ENCODE measurements at regions not wholly inside any gene's neighbourhood (a gene's known extent, or its start where the extent isn't known, plus 50 kb on each side); places are given as distances from the start of the nearest gene placed in this dataset.

DNA sequence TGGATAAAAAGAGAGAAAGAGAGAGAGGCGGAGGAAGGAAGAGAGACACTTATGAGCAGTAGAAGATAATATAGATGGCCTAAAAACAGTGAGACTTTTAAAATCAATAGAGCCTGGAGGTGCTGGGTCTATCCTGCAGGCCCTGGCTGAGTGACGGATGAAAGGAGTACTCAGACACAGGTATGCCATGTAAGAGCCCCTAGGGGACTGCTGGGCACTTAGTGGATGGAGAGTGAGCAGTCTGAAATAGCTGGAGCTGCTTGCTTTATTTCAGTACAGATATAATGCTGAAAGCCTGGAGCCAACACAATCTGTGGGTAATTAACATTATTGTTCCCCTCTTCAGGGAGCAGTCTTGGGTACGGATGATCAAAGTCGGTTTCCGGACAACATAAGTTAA is 578.6 kb downstream of the SPOCK3 start:
- no peak for DNase-seq

DNA sequence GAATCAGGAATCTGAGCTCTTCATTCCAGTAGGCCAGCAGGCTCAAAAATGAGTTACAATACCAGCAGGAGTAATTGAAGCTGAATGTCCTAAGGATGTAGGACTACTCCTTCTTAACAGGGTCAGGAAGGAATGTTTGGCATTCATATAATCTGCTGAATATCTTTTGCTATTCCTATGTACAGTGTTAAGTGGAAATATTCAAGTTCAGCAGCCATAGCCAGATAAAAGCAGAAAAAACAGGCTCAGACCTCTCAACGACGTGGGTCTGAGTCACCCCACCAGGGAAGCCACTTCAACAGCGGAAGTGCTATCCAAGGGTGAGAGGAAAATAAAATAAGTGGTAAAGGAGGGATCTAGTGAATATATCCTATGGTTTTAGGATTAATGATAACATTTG is 577.0 kb downstream of the SPOCK3 start:
- DNase-seq = no peak

DNA sequence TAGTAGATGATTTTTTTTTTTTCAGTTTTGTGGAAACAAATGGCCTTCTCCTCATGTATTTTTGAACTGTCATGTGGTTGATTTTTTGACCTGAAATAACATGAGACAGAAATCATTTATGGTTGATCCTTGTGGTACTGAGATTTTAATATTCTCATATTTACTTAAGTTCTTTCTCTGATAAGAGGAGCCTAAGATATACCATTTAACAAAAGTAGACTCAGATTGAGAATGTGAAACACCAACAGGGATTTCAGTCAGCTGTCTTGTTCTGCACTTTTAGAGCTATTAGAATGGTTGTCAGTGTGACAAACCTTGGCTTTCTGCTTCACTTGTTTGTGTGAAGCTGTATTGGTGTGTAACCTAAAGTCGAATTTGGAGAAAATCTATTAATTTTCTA is 575.7 kb downstream of the SPOCK3 start:
- DNase-seq = no peak

DNA sequence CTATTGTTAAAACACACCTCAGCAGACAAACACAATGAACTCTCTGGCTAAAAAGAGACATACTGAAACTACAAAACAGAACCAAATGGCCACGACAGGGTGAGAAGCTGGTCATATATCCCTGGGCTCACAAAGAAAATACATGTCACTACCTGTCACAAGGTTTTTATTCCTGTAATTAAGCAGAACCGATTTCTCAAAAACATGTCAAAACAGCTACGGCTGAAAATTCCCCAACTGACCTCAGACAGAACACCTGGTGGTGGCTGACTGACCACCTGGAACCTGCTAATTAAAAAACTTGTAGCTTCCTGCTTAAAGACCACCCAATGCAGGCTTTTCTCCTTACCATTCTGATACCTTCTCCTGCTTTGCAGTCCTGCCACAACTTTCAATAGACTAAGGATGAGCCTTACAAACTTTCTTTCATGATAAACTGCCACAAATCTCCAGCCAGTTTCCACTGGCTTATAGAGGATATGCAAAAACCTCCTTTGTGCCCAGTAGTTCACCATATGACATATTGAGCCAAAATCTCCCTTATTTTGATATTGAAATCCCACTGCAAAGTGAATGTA is 571.9 kb downstream of the SPOCK3 start:
- DNase-seq = no peak

DNA sequence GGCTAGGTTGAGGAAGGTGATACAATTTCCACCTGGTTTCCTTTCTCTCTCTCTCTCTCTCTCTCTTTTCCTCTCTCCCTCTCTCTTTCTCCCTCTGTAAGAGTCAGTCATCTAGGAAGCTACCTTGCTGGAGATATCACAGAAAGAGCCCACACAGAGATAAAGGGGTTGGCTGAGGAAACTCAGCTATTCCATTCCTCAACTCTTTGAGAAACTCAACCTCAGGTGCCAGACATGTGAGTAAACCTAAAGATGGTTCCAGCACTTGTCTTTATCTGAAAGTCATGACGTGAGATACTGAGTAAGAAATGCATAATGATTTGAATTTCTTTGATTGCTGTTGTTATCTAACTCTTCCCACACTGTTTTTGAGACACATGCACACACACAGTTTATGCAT is 564.0 kb downstream of the SPOCK3 start:
- no peak for DNase-seq

DNA sequence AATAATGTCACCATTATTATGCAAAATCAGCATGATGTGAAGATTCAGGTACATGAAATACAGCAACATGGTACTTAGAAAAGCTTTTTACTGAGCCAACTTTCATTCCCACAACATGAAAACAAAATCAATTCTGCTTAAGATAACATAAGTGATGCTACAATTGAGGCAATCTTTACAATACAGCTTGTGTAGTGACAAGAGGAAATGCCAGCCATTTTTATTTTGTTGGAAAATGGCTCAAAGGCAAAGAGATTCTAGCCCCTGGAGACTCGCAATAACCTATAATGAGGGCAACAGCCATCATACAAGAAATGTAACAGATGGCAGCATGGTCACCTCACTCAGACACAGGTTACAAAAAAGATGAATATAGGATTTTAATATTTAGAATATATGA is 560.4 kb downstream of the SPOCK3 start:
- DNase-seq = no peak

DNA sequence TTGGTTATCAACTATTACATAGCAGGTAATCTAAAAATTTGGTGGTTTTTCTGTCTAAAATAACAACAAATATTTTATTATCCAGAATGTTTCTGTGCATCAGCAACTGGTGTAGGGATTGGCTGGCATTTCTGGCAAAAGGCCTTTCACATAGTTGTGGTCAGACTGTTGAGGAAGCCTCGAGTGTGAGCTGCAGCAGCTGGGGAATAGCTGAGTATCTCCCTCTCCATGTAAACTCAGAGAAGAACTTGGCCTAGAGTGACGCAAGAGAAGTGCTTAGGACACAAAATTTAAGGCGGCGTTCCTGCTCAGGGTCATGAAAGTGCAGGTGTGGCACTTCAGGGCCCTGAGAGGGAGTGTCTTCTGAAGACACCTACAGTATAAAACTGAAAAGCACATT is 558.9 kb downstream of the SPOCK3 start:
- no peak for DNase-seq

DNA sequence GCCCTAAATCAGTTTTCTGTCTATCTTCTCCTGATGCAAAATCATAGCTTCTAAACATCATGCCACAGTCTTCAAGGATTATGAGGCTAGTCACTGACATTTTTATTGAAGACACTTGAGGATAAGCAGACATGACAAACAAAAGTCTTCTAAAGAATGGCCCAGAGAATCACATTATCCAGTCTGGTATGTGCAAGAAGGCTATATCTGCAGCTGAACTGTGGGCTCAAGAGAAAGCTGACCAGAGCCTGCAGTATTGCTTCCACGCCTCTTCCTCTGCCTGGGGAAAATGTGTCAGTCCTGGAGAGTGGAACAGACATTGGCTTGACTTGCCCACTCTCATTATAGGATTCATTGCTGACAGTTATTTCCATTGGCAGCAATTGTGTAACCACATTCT is 553.5 kb downstream of the SPOCK3 start:
- DNase-seq = no peak

DNA sequence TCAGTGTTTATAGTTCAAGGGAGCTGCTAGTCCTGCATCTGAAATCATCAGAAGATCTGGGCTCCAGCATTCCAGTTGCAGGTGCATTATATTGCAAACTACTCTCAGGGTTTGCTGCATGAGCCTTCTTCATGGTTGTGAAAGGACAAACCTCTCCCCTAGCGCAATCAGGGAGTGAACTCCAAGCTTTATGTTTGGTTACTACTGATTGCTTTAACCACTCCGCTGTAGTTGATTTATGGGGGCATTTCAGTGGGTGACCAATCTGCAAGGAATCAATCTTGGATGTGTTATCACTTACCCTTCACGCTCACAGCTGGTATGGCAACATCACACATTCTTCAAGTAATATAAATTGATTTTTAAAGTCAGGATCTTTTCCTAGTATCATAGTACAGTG is 552.1 kb downstream of the SPOCK3 start:
- no peak for DNase-seq

Data from central memory CD4-positive, alpha-beta T cell (primary cell).